K562 (cell line): ENCODE measurements at regions not wholly inside any gene's neighbourhood (a gene's known extent, or its start where the extent isn't known, plus 50 kb on each side); places are given as distances from the start of the nearest gene placed in this dataset.

Experiments used
- ARID1B ChIP-seq: fragments of 450-650 bp; IDR thresholded peaks from 2 replicates; pipeline ENCODE4 v1.6.1; 2016; ENCODE audit warnings: antibody characterized with exemption, mild to moderate bottlenecking, inconsistent platforms
- EHMT2 ChIP-seq: fragments of 450-650 bp; IDR thresholded peaks from 2 replicates; pipeline ENCODE4 v1.6.1; 2018; ENCODE audit warnings: antibody characterized with exemption
- ETV1 ChIP-seq: fragments of 450-650 bp; conservative IDR thresholded peaks from 2 replicates; pipeline ENCODE4 v1.6.1; 2016; ENCODE audit warnings: missing genetic modification characterization, control low read depth, low read depth, missing compliant biosample characterization
- JUND ChIP-seq, 2 experiments: IDR thresholded peaks; 2 replicates in 1 of 2; 3 replicates in 1 of 2; pipeline ENCODE4 v1.6.1; 2011; ENCODE audit warnings: borderline replicate concordance in 2 of 2, low read depth in 2 of 2, low read length in 2 of 2, improper control_type of control experiment in 1 of 2, missing biosample characterization in 1 of 2, missing genetic modification characterization in 1 of 2, missing genetic modification reagents in 1 of 2
- KDM4B ChIP-seq, 2 experiments: fragments of 450-650 bp in 1 of 2; sonication (generic) in 1 of 2; IDR thresholded peaks; 2 replicates each; pipeline ENCODE4 v1.6.1; 2016 to 2017; ENCODE audit warnings: borderline replicate concordance in 2 of 2, antibody characterized with exemption in 1 of 2, low read depth in 1 of 2, mild to moderate bottlenecking in 1 of 2
- NR2C1 ChIP-seq, 2 experiments: fragments of 450-650 bp; IDR thresholded peaks; 2 replicates each; pipeline ENCODE4 v1.6.1; 2017; ENCODE audit warnings: mild to moderate bottlenecking in 2 of 2, antibody characterized with exemption in 1 of 2, inconsistent platforms in 1 of 2, missing compliant biosample characterization in 1 of 2, missing genetic modification characterization in 1 of 2
- NR2C2 ChIP-seq, 2 experiments: fragments of 200-800 bp in 1 of 2; sonication (Bioruptor generic) in 1 of 2; sonication (generic) in 1 of 2; formaldehyde crosslinking in 1 of 2; IDR thresholded peaks; 2 replicates each; pipeline versions ENCODE4 v1.6.1 to v1.8.0; 2016 to 2022; ENCODE audit warnings: mild to moderate bottlenecking in 1 of 2, missing compliant biosample characterization in 1 of 2, missing genetic modification characterization in 1 of 2, missing genetic modification reagents in 1 of 2
- RBM15 ChIP-seq: fragments of 200-400 bp; formaldehyde crosslinking; IDR thresholded peaks from 2 replicates; pipeline ENCODE4 v1.6.1; 2018; ENCODE audit warnings: mild to moderate bottlenecking, low read length, moderate library complexity; ENCODE audit not compliant: insufficient read depth
- SPI1 ChIP-seq: IDR thresholded peaks from 2 replicates; pipeline ENCODE4 v1.6.1; 2011; ENCODE audit warnings: low read depth, low read length, control low read depth, borderline replicate concordance
- TARDBP ChIP-seq: fragments of 450-650 bp; IDR thresholded peaks from 2 replicates; pipeline ENCODE4 v1.6.1; 2016
- ZNF318 ChIP-seq, 2 experiments: fragments of 450-650 bp; IDR thresholded peaks; 2 replicates each; pipeline ENCODE4 v1.6.1; 2016; ENCODE audit warnings: mild to moderate bottlenecking in 2 of 2, borderline replicate concordance in 1 of 2, low read depth in 1 of 2, moderate library complexity in 1 of 2
- ZNF584 ChIP-seq: fragments of 200-800 bp; sonication (Bioruptor generic); IDR thresholded peaks from 2 replicates; pipeline ENCODE4 v1.6.1; 2016; ENCODE audit warnings: low read depth, mild to moderate bottlenecking, missing genetic modification characterization, missing compliant biosample characterization
- ZNF592 ChIP-seq: fragments of 450-650 bp; IDR thresholded peaks from 2 replicates; pipeline ENCODE4 v1.6.1; 2017; ENCODE audit warnings: antibody characterized with exemption, mild to moderate bottlenecking

GRCh38 chr1:147851149-147851548 is 51.4 kb upstream of the GJA8 start (continued):
- peak; percentile 61; the same call in 1 of the 2 replicates for TF ChIP-seq ARID1B
- peak; percentile 84 for TF ChIP-seq ZNF592
- peak; percentile 94 for TF ChIP-seq NR2C2 (CRISPR knock-in tag; IDR thresholded peaks at IDR 0.05)
- peak; percentile 98 for TF ChIP-seq NR2C2 (tag; IDR thresholded peaks at IDR 0.05)
- peak; percentile 43; the same call in 1 of the 2 replicates for TF ChIP-seq ETV1 (tag)
- no peak for TF ChIP-seq TARDBP
- TF ChIP-seq JUND (IDR thresholded peaks at IDR 0.05; ENCODE audit: borderline replicate concordance, low read depth, low read length): peak; percentile 93
- peak; percentile 96 for TF ChIP-seq JUND (tag; IDR thresholded peaks at IDR 0.05; ENCODE audit: borderline replicate concordance, low read depth, low read length)
- TF ChIP-seq EHMT2: 0 out of 2 replicates have a peak, but pooled peaks have one; percentile 64
- peak; percentile 32; the same call in 1 of the 2 replicates for TF ChIP-seq SPI1
- TF ChIP-seq ZNF318 (IDR thresholded peaks at IDR 0.05; ENCODE audit: borderline replicate concordance in 1 of 2, low read depth in 1 of 2): no peak
- no peak for TF ChIP-seq KDM4B (IDR thresholded peaks at IDR 0.05; ENCODE audit: borderline replicate concordance in 2 of 2, low read depth in 1 of 2)
- no peak for TF ChIP-seq RBM15
- TF ChIP-seq NR2C1 (IDR thresholded peaks at IDR 0.05): peak; percentile 98
- peak; percentile 98 for TF ChIP-seq NR2C1 (tag; IDR thresholded peaks at IDR 0.05)
- 0 out of 2 replicates have a peak, but pooled peaks have one; percentile 66 for TF ChIP-seq ZNF584
